ENCODE measurements at regions not wholly inside any gene's neighbourhood (a gene's known extent, or its start where the extent isn't known, plus 50 kb on each side); places are given as distances from the start of the nearest gene placed in this dataset.

GRCh38 chr14:59093902-59094301, 94.6 kb upstream of the DAAM1 start:
- no peaks in the 10 kb centered on the region for H3K27me3 ChIP-seq (replicated peaks; ENCODE audit: control insufficient read depth, insufficient read depth, low read length, poor library complexity, severe bottlenecking)
- H3K4me3 ChIP-seq (ENCODE audit: insufficient read depth, low read depth, low read length, poor library complexity, severe bottlenecking): no peak overlapping the region
- no peaks in the 10 kb centered on the region for H3K36me3 ChIP-seq (ENCODE audit: control insufficient read depth, insufficient read depth, low read length)
- no peak overlapping the region for H3K27ac ChIP-seq (ENCODE audit: insufficient read depth, low read length, poor library complexity, severe bottlenecking)
- H3K4me1 ChIP-seq (ENCODE audit: control insufficient read depth, insufficient read depth, low read length, poor library complexity, severe bottlenecking): no peaks in the 10 kb centered on the region
- H3K9me3 ChIP-seq (ENCODE audit: control insufficient read depth, low read length): no peaks in the 10 kb centered on the region
- DNase-seq: no peak

DNA sequence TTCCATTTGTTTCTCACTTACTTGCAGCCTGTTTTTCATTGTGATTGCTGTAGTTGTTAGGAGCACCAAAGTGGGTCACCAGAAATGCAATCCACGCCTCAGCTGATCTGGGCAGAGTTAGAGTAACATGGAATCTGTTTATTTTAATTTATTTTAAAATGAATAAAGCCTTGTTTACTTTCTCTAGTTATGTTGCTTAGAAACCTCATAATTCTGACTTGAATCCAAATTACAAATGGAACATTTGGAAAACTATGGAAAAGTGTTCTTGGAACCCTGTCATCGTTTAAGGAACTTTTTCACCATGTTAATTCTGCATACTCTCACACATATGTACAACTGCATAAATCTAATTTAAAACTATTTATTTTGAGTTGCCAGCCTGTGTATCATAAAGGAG, 92.2 kb upstream of the DAAM1 start:
- Histone ChIP-seq H3K4me3 (ENCODE audit: insufficient read depth, low read depth, low read length, poor library complexity, severe bottlenecking) (no peak overlapping the region), H3K36me3 (ENCODE audit: control insufficient read depth, insufficient read depth, low read length) (no peaks in the 10 kb centered on the region), H3K27me3 (replicated peaks; ENCODE audit: control insufficient read depth, insufficient read depth, low read length, poor library complexity, severe bottlenecking) (no peaks in the 10 kb centered on the region), H3K9me3 (ENCODE audit: control insufficient read depth, low read length) (no peaks in the 10 kb centered on the region), H3K27ac (ENCODE audit: insufficient read depth, low read length, poor library complexity, severe bottlenecking) (no peak overlapping the region), H3K4me1 (ENCODE audit: control insufficient read depth, insufficient read depth, low read length, poor library complexity, severe bottlenecking) (no peaks in the 10 kb centered on the region)
- no peak for DNase-seq

- Histone ChIP-seq H3K27me3 (replicated peaks; ENCODE audit: control insufficient read depth, insufficient read depth, low read length, poor library complexity, severe bottlenecking) (no peaks in the 10 kb centered on the region), H3K4me3 (ENCODE audit: insufficient read depth, low read depth, low read length, poor library complexity, severe bottlenecking) (no peak overlapping the region), H3K4me1 (ENCODE audit: control insufficient read depth, insufficient read depth, low read length, poor library complexity, severe bottlenecking) (no peaks in the 10 kb centered on the region), H3K36me3 (ENCODE audit: control insufficient read depth, insufficient read depth, low read length) (no peaks in the 10 kb centered on the region), H3K9me3 (ENCODE audit: control insufficient read depth, low read length) (no peaks in the 10 kb centered on the region), H3K27ac (ENCODE audit: insufficient read depth, low read length, poor library complexity, severe bottlenecking) (no peak overlapping the region)
- no peak for DNase-seq
Measured at GRCh38 chr14:59097681-59098080, 90.8 kb upstream of the DAAM1 start.

GRCh38 chr14:59098377-59098776, 90.1 kb upstream of the DAAM1 start:
- no peak for DNase-seq
- Histone ChIP-seq H3K36me3 (ENCODE audit: control insufficient read depth, insufficient read depth, low read length) (no peaks in the 10 kb centered on the region), H3K27me3 (replicated peaks; ENCODE audit: control insufficient read depth, insufficient read depth, low read length, poor library complexity, severe bottlenecking) (no peaks in the 10 kb centered on the region), H3K4me1 (ENCODE audit: control insufficient read depth, insufficient read depth, low read length, poor library complexity, severe bottlenecking) (no peaks in the 10 kb centered on the region), H3K4me3 (ENCODE audit: insufficient read depth, low read depth, low read length, poor library complexity, severe bottlenecking) (no peak overlapping the region), H3K9me3 (ENCODE audit: control insufficient read depth, low read length) (no peaks in the 10 kb centered on the region), H3K27ac (ENCODE audit: insufficient read depth, low read length, poor library complexity, severe bottlenecking) (no peak overlapping the region)

DNA sequence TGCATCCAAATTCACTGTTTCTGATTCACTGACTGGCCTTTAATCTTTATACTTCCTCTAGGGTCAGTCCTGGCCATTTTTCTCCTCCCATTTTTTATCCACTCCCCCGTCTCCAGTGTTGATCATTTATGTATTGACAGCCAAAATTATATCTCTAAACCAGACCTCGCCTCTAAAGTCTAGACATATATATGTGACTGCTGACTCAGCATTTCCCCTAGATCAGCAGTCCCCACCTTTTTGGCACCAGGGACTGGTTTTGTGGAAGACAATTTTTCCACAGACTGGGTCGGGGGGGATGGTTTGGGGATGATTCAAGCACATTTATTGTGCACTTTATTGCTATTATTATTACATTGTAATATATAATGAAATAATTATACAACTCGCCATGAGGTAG, 88.3 kb upstream of the DAAM1 start:
- Histone ChIP-seq H3K4me3 (ENCODE audit: insufficient read depth, low read depth, low read length, poor library complexity, severe bottlenecking) (no peak overlapping the region), H3K36me3 (ENCODE audit: control insufficient read depth, insufficient read depth, low read length) (no peaks in the 10 kb centered on the region), H3K4me1 (ENCODE audit: control insufficient read depth, insufficient read depth, low read length, poor library complexity, severe bottlenecking) (no peaks in the 10 kb centered on the region), H3K27ac (ENCODE audit: insufficient read depth, low read length, poor library complexity, severe bottlenecking) (no peak overlapping the region), H3K9me3 (ENCODE audit: control insufficient read depth, low read length) (no peaks in the 10 kb centered on the region), H3K27me3 (replicated peaks; ENCODE audit: control insufficient read depth, insufficient read depth, low read length, poor library complexity, severe bottlenecking) (no peaks in the 10 kb centered on the region)
- no peak for DNase-seq

DNA sequence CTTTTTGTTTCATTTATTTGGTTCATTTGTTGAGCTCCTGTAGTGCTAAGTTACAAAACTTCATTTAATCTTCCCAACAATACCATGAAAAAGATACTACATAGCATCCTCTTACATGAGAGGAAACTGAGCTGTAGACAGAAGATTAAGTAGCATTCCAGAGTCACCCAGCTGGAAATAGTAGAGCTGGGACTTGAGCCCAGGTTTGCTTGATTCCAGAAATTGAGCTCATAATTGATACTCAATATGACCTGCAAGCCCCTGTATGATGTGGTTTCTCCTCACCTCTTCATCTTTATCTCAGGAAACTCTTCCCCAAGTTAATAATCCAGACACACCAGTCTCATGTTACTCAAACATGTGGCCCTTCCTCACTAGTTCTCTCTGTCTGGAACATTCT, 87.0 kb upstream of the DAAM1 start:
- no peak overlapping the region for H3K4me3 ChIP-seq (ENCODE audit: insufficient read depth, low read depth, low read length, poor library complexity, severe bottlenecking)
- no peaks in the 10 kb centered on the region for H3K36me3 ChIP-seq (ENCODE audit: control insufficient read depth, insufficient read depth, low read length)
- H3K9me3 ChIP-seq (ENCODE audit: control insufficient read depth, low read length): no peaks in the 10 kb centered on the region
- H3K27me3 ChIP-seq (replicated peaks; ENCODE audit: control insufficient read depth, insufficient read depth, low read length, poor library complexity, severe bottlenecking): no peaks in the 10 kb centered on the region
- H3K27ac ChIP-seq (ENCODE audit: insufficient read depth, low read length, poor library complexity, severe bottlenecking): no peak overlapping the region
- no peak for DNase-seq
- H3K4me1 ChIP-seq (ENCODE audit: control insufficient read depth, insufficient read depth, low read length, poor library complexity, severe bottlenecking): no peaks in the 10 kb centered on the region

DNA sequence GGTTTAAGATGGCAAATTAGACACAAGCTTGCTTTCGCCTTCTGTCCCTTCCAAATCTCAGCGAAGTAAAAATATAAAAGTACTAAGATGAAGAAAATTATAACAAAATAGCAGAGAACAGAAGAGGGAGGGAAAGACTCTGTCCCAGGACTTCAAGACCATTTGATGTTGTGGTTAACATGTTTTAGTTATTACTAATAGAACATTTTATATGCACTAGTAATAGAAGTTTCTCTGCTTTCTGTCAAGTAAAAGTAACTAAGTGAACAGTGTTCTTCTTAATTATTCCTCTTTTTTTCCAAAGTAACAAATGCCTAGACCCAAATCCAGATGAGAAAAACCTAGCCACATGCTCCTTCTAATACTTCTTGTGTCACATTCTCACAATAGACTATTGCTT, 85.1 kb upstream of the DAAM1 start:
- H3K4me1 ChIP-seq (ENCODE audit: control insufficient read depth, insufficient read depth, low read length, poor library complexity, severe bottlenecking): no peaks in the 10 kb centered on the region
- H3K27me3 ChIP-seq (replicated peaks; ENCODE audit: control insufficient read depth, insufficient read depth, low read length, poor library complexity, severe bottlenecking): no peaks in the 10 kb centered on the region
- no peaks in the 10 kb centered on the region for H3K36me3 ChIP-seq (ENCODE audit: control insufficient read depth, insufficient read depth, low read length)
- H3K9me3 ChIP-seq (ENCODE audit: control insufficient read depth, low read length): no peaks in the 10 kb centered on the region
- no peak overlapping the region for H3K4me3 ChIP-seq (ENCODE audit: insufficient read depth, low read depth, low read length, poor library complexity, severe bottlenecking)
- no peak overlapping the region for H3K27ac ChIP-seq (ENCODE audit: insufficient read depth, low read length, poor library complexity, severe bottlenecking)
- DNase-seq: no peak

GRCh38 chr14:59107819-59108218, 80.6 kb upstream of the DAAM1 start:
- no peak for DNase-seq
- Histone ChIP-seq H3K27ac (ENCODE audit: insufficient read depth, low read length, poor library complexity, severe bottlenecking) (no peak overlapping the region), H3K4me1 (ENCODE audit: control insufficient read depth, insufficient read depth, low read length, poor library complexity, severe bottlenecking) (no peaks in the 10 kb centered on the region), H3K4me3 (ENCODE audit: insufficient read depth, low read depth, low read length, poor library complexity, severe bottlenecking) (no peak overlapping the region), H3K9me3 (ENCODE audit: control insufficient read depth, low read length) (no peaks in the 10 kb centered on the region), H3K27me3 (replicated peaks; ENCODE audit: control insufficient read depth, insufficient read depth, low read length, poor library complexity, severe bottlenecking) (no peaks in the 10 kb centered on the region), H3K36me3 (ENCODE audit: control insufficient read depth, insufficient read depth, low read length) (no peaks in the 10 kb centered on the region)

DNA sequence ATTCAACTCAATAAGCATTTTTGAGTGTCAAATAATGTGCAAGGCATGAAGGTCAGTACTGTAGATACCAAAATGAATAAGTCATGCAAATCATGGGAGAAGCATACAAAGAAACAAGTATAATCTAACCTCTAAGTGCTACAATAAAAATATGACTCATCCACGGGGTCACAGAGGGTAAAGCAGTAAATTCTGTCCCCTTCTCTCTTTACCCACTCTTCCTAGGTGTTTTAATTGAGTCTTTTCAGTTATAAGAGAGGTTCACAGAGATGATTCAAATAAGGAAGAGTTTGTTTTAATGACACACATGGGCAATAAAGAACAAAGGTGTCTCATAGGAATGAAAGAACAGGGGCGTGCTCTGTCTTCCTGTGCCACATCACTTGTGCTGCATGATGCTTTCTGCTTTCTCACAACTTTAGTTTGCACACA, 71.5 kb upstream of the DAAM1 start:
- H3K36me3 ChIP-seq (ENCODE audit: control insufficient read depth, insufficient read depth, low read length): no peaks in the 10 kb centered on the region
- no peaks in the 10 kb centered on the region for H3K9me3 ChIP-seq (ENCODE audit: control insufficient read depth, low read length)
- DNase-seq: no peak
- no peaks in the 10 kb centered on the region for H3K4me1 ChIP-seq (ENCODE audit: control insufficient read depth, insufficient read depth, low read length, poor library complexity, severe bottlenecking)
- H3K27ac ChIP-seq (ENCODE audit: insufficient read depth, low read length, poor library complexity, severe bottlenecking): no peak overlapping the region
- H3K27me3 ChIP-seq (replicated peaks; ENCODE audit: control insufficient read depth, insufficient read depth, low read length, poor library complexity, severe bottlenecking): no peaks in the 10 kb centered on the region
- no peak overlapping the region for H3K4me3 ChIP-seq (ENCODE audit: insufficient read depth, low read depth, low read length, poor library complexity, severe bottlenecking)

DNA sequence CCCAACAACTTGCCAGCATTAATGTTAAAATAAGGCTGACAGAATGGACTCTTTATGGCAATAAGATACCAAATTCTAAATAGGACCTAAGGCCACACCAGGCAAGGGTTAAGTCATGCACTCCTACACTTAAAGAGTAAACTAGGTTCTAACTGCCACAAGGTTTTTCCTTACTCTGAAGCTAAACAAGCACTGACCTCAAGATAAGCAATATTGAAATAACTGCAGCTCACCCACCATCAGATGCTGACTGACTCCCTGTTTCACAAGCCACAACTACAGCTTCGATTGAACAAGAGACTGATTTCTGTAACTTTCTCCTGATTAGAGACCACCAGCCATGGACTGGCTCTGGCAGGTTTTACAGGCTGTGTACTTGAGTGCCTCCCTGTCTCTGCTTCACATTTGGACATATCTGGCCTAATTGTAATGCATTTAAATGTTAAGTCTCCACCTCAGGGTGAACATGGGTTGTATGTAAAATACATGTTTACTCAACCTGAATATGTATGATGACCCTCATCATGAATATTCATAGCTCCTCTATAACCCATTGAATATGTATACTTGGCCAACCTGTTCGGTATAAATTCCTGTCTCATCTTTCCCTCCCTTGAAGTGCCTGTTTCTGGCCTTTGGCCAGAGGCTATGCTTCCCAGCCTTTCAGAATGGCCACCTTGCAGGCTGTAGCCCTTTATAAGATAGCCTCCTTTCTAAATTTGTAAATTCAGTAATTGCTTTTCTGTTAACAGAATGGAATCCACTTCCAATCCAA, 70.5 kb upstream of the DAAM1 start:
- Histone ChIP-seq H3K4me1 (ENCODE audit: control insufficient read depth, insufficient read depth, low read length, poor library complexity, severe bottlenecking) (no peaks in the 10 kb centered on the region), H3K36me3 (ENCODE audit: control insufficient read depth, insufficient read depth, low read length) (no peaks in the 10 kb centered on the region), H3K9me3 (ENCODE audit: control insufficient read depth, low read length) (no peaks in the 10 kb centered on the region), H3K27ac (ENCODE audit: insufficient read depth, low read length, poor library complexity, severe bottlenecking) (no peak overlapping the region), H3K27me3 (replicated peaks; ENCODE audit: control insufficient read depth, insufficient read depth, low read length, poor library complexity, severe bottlenecking) (no peaks in the 10 kb centered on the region), H3K4me3 (ENCODE audit: insufficient read depth, low read depth, low read length, poor library complexity, severe bottlenecking) (no peak overlapping the region)
- no peak for DNase-seq
